ENCODE measurements at regions not wholly inside any gene's neighbourhood (a gene's known extent, or its start where the extent isn't known, plus 50 kb on each side); places are given as distances from the start of the nearest gene placed in this dataset.

DNA sequence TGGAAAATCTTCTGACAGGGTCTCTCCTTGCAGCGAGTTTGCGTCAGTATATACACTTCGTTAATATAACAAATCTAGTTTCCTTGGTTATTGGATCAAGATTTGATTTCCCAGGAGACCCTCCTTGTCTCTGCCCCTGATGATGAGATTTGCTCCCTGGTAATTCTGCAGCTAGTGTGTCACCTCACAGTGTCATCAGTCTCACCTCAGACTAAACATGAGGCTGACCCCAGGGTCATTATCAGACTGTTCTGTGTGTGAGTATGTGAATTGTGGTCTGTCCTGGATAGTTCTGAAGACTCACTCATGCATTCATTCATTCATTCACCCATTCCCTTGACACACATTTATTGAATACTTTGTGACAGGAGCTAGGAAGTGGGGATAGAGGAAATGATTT is 138.4 kb upstream of the CTTNBP2 start:
- whole genome bisulfite sequencing, 2 donors (ENCODE audit: low coverage in 1 of 2): 93 to 95% methylated on average over 3 of the region's 3 CpGs

DNA sequence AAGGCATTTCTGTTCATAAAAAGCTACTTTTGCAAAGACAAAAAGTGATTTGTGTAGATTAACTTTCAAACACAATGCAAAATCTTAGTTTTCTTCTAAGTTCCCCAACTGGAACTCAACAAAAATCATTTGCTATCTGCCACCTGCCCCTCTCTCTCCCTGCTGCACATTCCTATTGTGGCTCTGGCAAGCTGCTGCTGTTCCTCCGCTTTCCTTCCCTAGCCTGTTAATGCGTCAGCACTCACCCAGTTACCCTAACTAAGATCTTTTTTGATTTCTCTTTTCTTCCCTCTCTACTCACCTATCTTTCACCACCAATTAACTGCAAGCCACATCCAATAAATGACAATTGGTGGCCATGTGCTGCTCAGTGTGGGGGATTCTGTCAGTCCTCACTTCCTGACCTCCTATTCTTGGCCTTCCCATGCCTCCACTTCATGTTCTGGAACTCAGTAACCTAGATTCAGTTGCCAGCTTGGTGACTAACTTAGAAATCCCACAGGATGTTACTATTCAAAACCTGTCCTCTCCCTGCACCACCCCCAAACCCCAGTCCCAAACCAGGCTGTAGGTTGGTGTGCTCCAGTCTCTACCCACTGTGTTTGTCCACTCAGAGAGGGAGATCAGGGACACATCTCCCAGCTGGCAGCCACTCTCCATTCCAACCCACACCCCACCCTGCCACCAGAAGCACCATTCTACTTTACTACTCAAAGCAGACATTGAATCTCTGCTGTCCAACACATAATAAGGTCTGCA is 140.2 kb upstream of the CTTNBP2 start:
- no peaks in the 10 kb centered on the region for H3K27me3 ChIP-seq
- 95% methylated on average over 2 of the region's 2 CpGs; no CpG with 5 or more reads in 1 of the 2 donors for WGBS, 2 donors (ENCODE audit: low coverage in 1 of 2)

More for the DNA sequence above, 138.4 kb upstream of the CTTNBP2 start:
- Histone ChIP-seq H3K4me3 (no peak overlapping the region), H3K9me3 (no peaks in the 10 kb centered on the region), H3K4me1 (no peaks in the 10 kb centered on the region), H3K27me3 (no peaks in the 10 kb centered on the region), H3K27ac (no peak overlapping the region), H3K36me3 (no peaks in the 10 kb centered on the region)
- DNase-seq: no peak
- intact Hi-C loops (cut with DNase I; ENCODE audit: low total_unique reads): no loop called here
- in situ Hi-C loops (cut with MboI; ENCODE audit: low pct_ligation_motif_present in 1 of 4, low pct_unique_long_range_greater_than_20kb in 1 of 4, low sequenced_read_pairs in 3 of 4): no loop called here
- TF ChIP-seq EP300 (IDR thresholded peaks at IDR 0.05; ENCODE audit: low read depth) (no peak), POLR2AphosphoS5 (IDR thresholded peaks at IDR 0.05) (no peak), POLR2A (IDR thresholded peaks at IDR 0.05) (no peak)
- TF ChIP-seq, protein P1, sequence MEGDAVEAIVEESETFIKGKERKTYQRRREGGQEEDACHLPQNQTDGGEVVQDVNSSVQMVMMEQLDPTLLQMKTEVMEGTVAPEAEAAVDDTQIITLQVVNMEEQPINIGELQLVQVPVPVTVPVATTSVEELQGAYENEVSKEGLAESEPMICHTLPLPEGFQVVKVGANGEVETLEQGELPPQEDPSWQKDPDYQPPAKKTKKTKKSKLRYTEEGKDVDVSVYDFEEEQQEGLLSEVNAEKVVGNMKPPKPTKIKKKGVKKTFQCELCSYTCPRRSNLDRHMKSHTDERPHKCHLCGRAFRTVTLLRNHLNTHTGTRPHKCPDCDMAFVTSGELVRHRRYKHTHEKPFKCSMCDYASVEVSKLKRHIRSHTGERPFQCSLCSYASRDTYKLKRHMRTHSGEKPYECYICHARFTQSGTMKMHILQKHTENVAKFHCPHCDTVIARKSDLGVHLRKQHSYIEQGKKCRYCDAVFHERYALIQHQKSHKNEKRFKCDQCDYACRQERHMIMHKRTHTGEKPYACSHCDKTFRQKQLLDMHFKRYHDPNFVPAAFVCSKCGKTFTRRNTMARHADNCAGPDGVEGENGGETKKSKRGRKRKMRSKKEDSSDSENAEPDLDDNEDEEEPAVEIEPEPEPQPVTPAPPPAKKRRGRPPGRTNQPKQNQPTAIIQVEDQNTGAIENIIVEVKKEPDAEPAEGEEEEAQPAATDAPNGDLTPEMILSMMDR (IDR thresholded peaks at IDR 0.05): no peak

DNA sequence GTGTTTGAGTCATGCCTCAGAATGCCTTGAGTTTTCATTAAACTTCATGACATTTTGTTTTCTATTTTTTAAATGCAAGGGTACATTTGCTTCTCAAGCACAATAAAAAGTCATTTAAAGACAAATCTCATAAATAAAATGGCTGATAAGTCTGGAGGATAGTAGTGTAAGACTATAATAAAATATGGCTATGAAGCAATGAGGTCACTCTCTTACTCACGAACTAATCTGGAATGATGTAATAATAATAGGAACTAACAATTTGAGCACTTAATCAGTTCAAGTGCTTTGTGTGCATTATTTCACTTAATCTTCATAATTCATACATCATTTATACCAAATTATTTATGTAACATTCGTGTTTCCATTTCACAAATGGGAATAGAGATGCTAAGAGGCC is 149.3 kb upstream of the CTTNBP2 start:
- no peaks in the 10 kb centered on the region for H3K4me1 ChIP-seq
- in situ Hi-C loops (cut with MboI; ENCODE audit: low pct_ligation_motif_present in 1 of 4, low pct_unique_long_range_greater_than_20kb in 1 of 4, low sequenced_read_pairs in 3 of 4) (no loop called here), intact Hi-C loops (cut with DNase I; ENCODE audit: low total_unique reads) (no loop called here)
- 66 to 70% methylated on average over 2 of the region's 2 CpGs for WGBS, 2 donors (ENCODE audit: low coverage in 1 of 2)
- no peak overlapping the region for H3K27ac ChIP-seq
- no peaks in the 10 kb centered on the region for H3K27me3 ChIP-seq
- H3K9me3 ChIP-seq: peaks cover 0 to 3% of the 10 kb centered on the region in 2 donors
- TF ChIP-seq, protein P1 (IDR thresholded peaks at IDR 0.05): no peak
- TF ChIP-seq EP300 (IDR thresholded peaks at IDR 0.05; ENCODE audit: low read depth) (no peak), POLR2AphosphoS5 (IDR thresholded peaks at IDR 0.05) (no peak), POLR2A (IDR thresholded peaks at IDR 0.05) (no peak)
- H3K4me3 ChIP-seq: no peak overlapping the region
- DNase-seq: no peak
- no peaks in the 10 kb centered on the region for H3K36me3 ChIP-seq

More for the DNA sequence above, 140.2 kb upstream of the CTTNBP2 start:
- Histone ChIP-seq H3K4me1 (no peaks in the 10 kb centered on the region), H3K36me3 (no peaks in the 10 kb centered on the region), H3K4me3 (no peak overlapping the region), H3K9me3 (no peaks in the 10 kb centered on the region), H3K27ac (no peak overlapping the region)
- in situ Hi-C loops (cut with MboI; ENCODE audit: low pct_ligation_motif_present in 1 of 4, low pct_unique_long_range_greater_than_20kb in 1 of 4, low sequenced_read_pairs in 3 of 4): no loop called here
- intact Hi-C loops (cut with DNase I; ENCODE audit: low total_unique reads): no loop called here
- TF ChIP-seq EP300 (IDR thresholded peaks at IDR 0.05; ENCODE audit: low read depth): no peak
- TF ChIP-seq, protein P1 (IDR thresholded peaks at IDR 0.05): no peak
- TF ChIP-seq POLR2AphosphoS5 (IDR thresholded peaks at IDR 0.05): no peak
- TF ChIP-seq POLR2A (IDR thresholded peaks at IDR 0.05): no peak
- no peak for DNase-seq

DNA sequence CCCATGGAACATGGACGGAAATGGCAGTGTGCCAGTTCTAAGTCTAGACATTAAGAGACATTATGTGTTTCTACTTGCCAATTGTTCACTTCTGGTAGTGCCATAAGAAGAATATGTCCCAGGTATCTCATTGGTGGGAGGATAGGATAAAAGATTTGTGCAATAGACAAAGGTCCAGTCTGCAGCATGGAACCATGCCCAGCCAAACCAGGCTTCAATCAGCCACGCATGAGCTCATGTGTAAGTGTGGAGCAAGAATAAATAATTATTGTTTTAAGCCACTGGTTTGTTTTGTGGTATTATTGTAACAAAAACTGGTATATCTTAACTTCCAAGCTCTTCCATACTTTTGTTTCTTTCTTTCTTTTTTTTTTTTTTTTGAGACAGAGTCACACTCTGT is 153.6 kb upstream of the CTTNBP2 start:
- in situ Hi-C loops (cut with MboI; ENCODE audit: low pct_ligation_motif_present in 1 of 4, low pct_unique_long_range_greater_than_20kb in 1 of 4, low sequenced_read_pairs in 3 of 4): no loop called here
- no peak for TF ChIP-seq POLR2AphosphoS5 (IDR thresholded peaks at IDR 0.05)
- TF ChIP-seq POLR2A (IDR thresholded peaks at IDR 0.05): no peak
- no peak for TF ChIP-seq EP300 (IDR thresholded peaks at IDR 0.05; ENCODE audit: low read depth)
- TF ChIP-seq, protein P1 (IDR thresholded peaks at IDR 0.05): no peak
- intact Hi-C loops (cut with DNase I; ENCODE audit: low total_unique reads): no loop called here
- 72 to 86% methylated on average over 2 of the region's 2 CpGs for WGBS, 2 donors (ENCODE audit: low coverage in 1 of 2)
- Histone ChIP-seq H3K9me3 (no peaks in the 10 kb centered on the region), H3K27me3 (no peaks in the 10 kb centered on the region), H3K4me1 (no peaks in the 10 kb centered on the region), H3K27ac (no peak overlapping the region), H3K4me3 (no peak overlapping the region), H3K36me3 (no peaks in the 10 kb centered on the region)
- DNase-seq: no peak
